K562 (cell line): ENCODE measurements at regions not wholly inside any gene's neighbourhood (a gene's known extent, or its start where the extent isn't known, plus 50 kb on each side); places are given as distances from the start of the nearest gene placed in this dataset.

Experiments
- ATAC-seq: fragments of 200-7000 bp; cut with Tn5 transposase; 3 replicates; pipeline ENCODE4 v1.9.1; 2020; ENCODE audit warnings: moderate library complexity
- BruUV-seq: library from RNA; stranded (reverse); fragments of 400-500 nt; replicated peaks from 2 replicates; lab custom pipeline; 2021; lab: Mats Ljungman, UMichigan
- CTCF ChIA-PET: fragments of 300-600 bp; formaldehyde crosslinking; extraction: SDS; loops from one replicate; lab custom pipeline; 2021; ENCODE audit warnings: low intra/inter-chr PET ratio; lab: Yijun Ruan, JAX
- POLR2A ChIA-PET: fragments of 300-600, 350-650 bp; sonication (Branson Sonifier 250); formaldehyde crosslinking; extraction: SDS; loops from one replicate; lab custom pipeline; 2021; ENCODE audit warnings: antibody characterized with exemption, inconsistent platforms; lab: Yijun Ruan, JAX
- DNase-seq, 4 experiments: peaks; one replicate each; pipeline versions ENCODE4 v3.0.0 to v3.0.0-alpha.2; 2011 to 2018; ENCODE audit warnings: low spot score in 3 of 4, mixed read lengths in 3 of 4; ENCODE audit errors: extremely low read depth in 1 of 4
- FAIRE-seq: peaks from 2 replicates; lab custom pipeline; 2011; peaks lifted over from hg19 to GRCh38; lab: Jason Lieb, UNC
- H2AFZ ChIP-seq: 2 replicates; pipeline ENCODE4 v1.6.0; 2011; ENCODE audit warnings: low read depth, low read length, control low read depth, inconsistent platforms
- H3K27ac ChIP-seq: fragments of 200-600 bp; 3 replicates; pipeline ENCODE4 v1.8.0; 2011; ENCODE audit warnings: low read depth, mild to moderate bottlenecking, control low read depth, inconsistent platforms, low read length, moderate library complexity, mixed read lengths; ENCODE audit errors: extremely low read depth
- H3K27me3 ChIP-seq, 2 experiments: fragments of 300-600 bp in 1 of 2; 2 replicates in 1 of 2; 3 replicates in 1 of 2; pipeline versions ENCODE4 v1.6.0 to v1.8.0; 2011; ENCODE audit warnings: inconsistent platforms in 2 of 2, low read length in 2 of 2, mild to moderate bottlenecking in 1 of 2, mixed read lengths in 1 of 2, moderate library complexity in 1 of 2; ENCODE audit not compliant: control insufficient read depth in 2 of 2, insufficient read depth in 2 of 2
- H3K36me3 ChIP-seq: fragments of 300-600 bp; 3 replicates; pipeline ENCODE4 v1.8.0; 2011; ENCODE audit warnings: mild to moderate bottlenecking, low read length, inconsistent platforms; ENCODE audit not compliant: control insufficient read depth, insufficient read depth
- H3K4me1 ChIP-seq, 2 experiments: fragments of 200-600 bp in 1 of 2; replicated peaks in 1 of 2; 2 replicates in 1 of 2; 3 replicates in 1 of 2; pipeline versions ENCODE4 v1.5.1 to v1.8.0; 2011; ENCODE audit warnings: inconsistent platforms in 2 of 2, low read length in 2 of 2, mild to moderate bottlenecking in 1 of 2, mixed read lengths in 1 of 2, moderate library complexity in 1 of 2; ENCODE audit not compliant: control insufficient read depth in 2 of 2, insufficient read depth in 2 of 2
- H3K4me2 ChIP-seq: 2 replicates; pipeline ENCODE4 v1.6.1; 2011; ENCODE audit warnings: low read length, control low read depth, inconsistent platforms, mixed read lengths; ENCODE audit not compliant: insufficient read depth
- H3K4me3 ChIP-seq: fragments of 200-600 bp; sonication (generic), shearing (Covaris generic); 2 replicates; pipeline ENCODE4 v1.5.1; 2016; ENCODE audit warnings: control low read depth, inconsistent platforms
- H3K79me2 ChIP-seq: fragments of 200-600 bp; 3 replicates; pipeline ENCODE4 v1.8.0; 2011; ENCODE audit warnings: low read length, inconsistent platforms; ENCODE audit not compliant: control insufficient read depth, insufficient read depth
- H3K9ac ChIP-seq, 2 experiments: 2 replicates each; pipeline versions ENCODE4 v1.6.0 to v1.6.1; 2011; ENCODE audit warnings: low read depth in 2 of 2, low read length in 2 of 2, control low read depth in 1 of 2, inconsistent platforms in 1 of 2, mild to moderate bottlenecking in 1 of 2, mixed read lengths in 1 of 2; ENCODE audit not compliant: insufficient read depth in 1 of 2
- H3K9me1 ChIP-seq: one replicate; pipeline ENCODE4 v1.6.0; 2011; ENCODE audit warnings: inconsistent platforms, mild to moderate bottlenecking, low read length, moderate library complexity; ENCODE audit not compliant: control insufficient read depth, insufficient read depth
- H3K9me3 ChIP-seq: replicated peaks from 2 replicates; pipeline ENCODE4 v1.5.1; 2011; ENCODE audit warnings: low read depth, low read length, inconsistent platforms; ENCODE audit not compliant: control insufficient read depth, insufficient read depth
- H4K20me1 ChIP-seq: replicated peaks from 2 replicates; pipeline ENCODE4 v1.6.1; 2011; ENCODE audit warnings: low read length, inconsistent platforms, mixed read lengths; ENCODE audit not compliant: control insufficient read depth, insufficient read depth
- CREB3L1 ChIP-seq: fragments of 450-650 bp; IDR thresholded peaks from 2 replicates; pipeline ENCODE4 v1.6.1; 2014; ENCODE audit warnings: low read depth, mild to moderate bottlenecking, moderate library complexity, borderline replicate concordance
- E2F4 ChIP-seq: sonication (generic); formaldehyde crosslinking; IDR thresholded peaks from 2 replicates; pipeline ENCODE4 v1.8.0; 2022; ENCODE audit warnings: mild to moderate bottlenecking, low read depth, missing genetic modification reagents
- HOMEZ ChIP-seq: fragments of 250-450 bp; sonication (Bioruptor Pico); IDR thresholded peaks from 2 replicates; pipeline ENCODE4 v1.4.0; 2020; ENCODE audit warnings: mild to moderate bottlenecking, moderate library complexity
- MAX ChIP-seq: sonication (generic); formaldehyde crosslinking; IDR thresholded peaks from 2 replicates; pipeline ENCODE4 v1.9.0; 2022; ENCODE audit warnings: mild to moderate bottlenecking, missing genetic modification reagents
- NBN ChIP-seq: fragments of 450-650 bp; IDR thresholded peaks from 2 replicates; pipeline ENCODE4 v1.6.1; 2016; ENCODE audit warnings: low read depth, mild to moderate bottlenecking
- NELFE ChIP-seq: IDR thresholded peaks from 2 replicates; pipeline ENCODE4 v1.6.1; 2011; ENCODE audit warnings: mild to moderate bottlenecking; ENCODE audit not compliant: insufficient read depth, insufficient read length
- POLR3A ChIP-seq: IDR thresholded peaks from 2 replicates; pipeline ENCODE4 v1.6.1; 2011; ENCODE audit warnings: borderline replicate concordance, mild to moderate bottlenecking, moderate library complexity; ENCODE audit not compliant: insufficient read length, insufficient read depth; ENCODE audit errors: extremely low read depth
- RUNX1 ChIP-seq: sonication (generic); IDR thresholded peaks from 2 replicates; pipeline ENCODE4 v1.6.1; 2016; ENCODE audit warnings: antibody characterized with exemption, low read depth
- SAFB ChIP-seq: fragments of 200-400 bp; formaldehyde crosslinking; IDR thresholded peaks from 2 replicates; pipeline ENCODE4 v1.6.1; 2017; ENCODE audit warnings: low read depth, low read length, borderline replicate concordance
- SUPT5H ChIP-seq: fragments of 450-650 bp; IDR thresholded peaks from 2 replicates; pipeline ENCODE4 v1.6.1; 2016
- TEAD4 ChIP-seq, 2 experiments: sonication (generic) in 1 of 2; formaldehyde crosslinking in 1 of 2; IDR thresholded peaks; 2 replicates each; pipeline versions ENCODE4 v1.6.1 to v1.8.0; 2012 to 2022; ENCODE audit warnings: borderline replicate concordance in 1 of 2, inconsistent platforms in 1 of 2, low read length in 1 of 2, mild to moderate bottlenecking in 1 of 2, missing genetic modification reagents in 1 of 2
- ZNF398 ChIP-seq: fragments of 250-450 bp; sonication (Bioruptor Pico); IDR thresholded peaks from 2 replicates; pipeline ENCODE4 v1.8.0; 2021; ENCODE audit warnings: moderate library complexity, mild to moderate bottlenecking, inconsistent platforms
- ZNF668 ChIP-seq: fragments of 250-450 bp; sonication (Bioruptor Pico); IDR thresholded peaks from 2 replicates; pipeline ENCODE4 v1.8.0; 2022; ENCODE audit warnings: mild to moderate bottlenecking, inconsistent platforms
- ZNF830 ChIP-seq: fragments of 250-450 bp; sonication (Bioruptor Pico); IDR thresholded peaks from 2 replicates; pipeline ENCODE4 v1.5.0; 2021; ENCODE audit warnings: mild to moderate bottlenecking
- WGBS: fragments of 100-300 bp; shearing (Covaris generic); methylation state at CpG from one replicate; pipeline ENCODE4 v1.1.6; 2016; ENCODE audit warnings: low coverage, mixed read lengths; ENCODE audit not compliant: insufficient coverage; ENCODE audit errors: missing lambda C conversion rate; 5-methylcytosine and 5-hydroxymethylcytosine counted together
- in situ Hi-C: fragments of 300-500 bp; cut with MboI; formaldehyde crosslinking; loops from 4 replicates; pipeline ENCODE4 v1.15.0; 2018; ENCODE audit warnings: inconsistent platforms, mixed read lengths
- intact Hi-C: fragments of 100-400 bp; cut with micrococcal nuclease; formaldehyde crosslinking; loops from 2 replicates; pipeline ENCODE4 v1.14.2; 2022

GRCh38 chr10:121102706-121103105 lies 251.5 kb downstream of the WDR11 start:
- FAIRE-seq (no peak), DNase-seq (no peak), ATAC-seq (no peak)
- intact Hi-C loops = no loop called here
- 0% methylated on average over 4 of the region's 4 CpGs for WGBS
- Histone ChIP-seq H3K9me1 (no peaks in the 10 kb centered on the region), H3K27me3 (no peaks in the 10 kb centered on the region), H4K20me1 (no peaks in the 10 kb centered on the region), H3K36me3 (no peaks in the 10 kb centered on the region), H3K9ac (no peak overlapping the region)
- BruUV-seq = no TSS peak
- POLR2A ChIA-PET = no interaction called here
- CTCF ChIA-PET = no interaction called here
- TF ChIP-seq SUPT5H (no peak), RUNX1 (no peak), POLR3A (no peak), CREB3L1 (no peak), ZNF398 (CRISPR knock-in tag) (no peak), E2F4 (CRISPR knock-in tag) (no peak), HOMEZ (CRISPR knock-in tag) (no peak), ZNF830 (CRISPR knock-in tag) (no peak), NELFE (no peak), TEAD4 (IDR thresholded peaks at IDR 0.05; ENCODE audit: low read length) (no peak), TEAD4 (CRISPR knock-in tag; IDR thresholded peaks at IDR 0.05; ENCODE audit: borderline replicate concordance) (no peak), NBN (no peak), SAFB (no peak), ZNF668 (CRISPR knock-in tag) (no peak), MAX (CRISPR knock-in tag) (no peak)
- TF ChIP-seq, all 486 proteins: peak for 0
- Histone ChIP-seq H3K9me3 (no peaks in the 10 kb centered on the region), H2AFZ (no peak overlapping the region), H3K4me3 (no peak overlapping the region), H3K27ac (no peak overlapping the region), H3K79me2 (no peaks in the 10 kb centered on the region), H3K4me2 (no peak overlapping the region), H3K4me1 (no peaks in the 10 kb centered on the region)
- in situ Hi-C loops = no loop called here
